ENCODE measurements at regions not wholly inside any gene's neighbourhood (a gene's known extent, or its start where the extent isn't known, plus 50 kb on each side); places are given as distances from the start of the nearest gene placed in this dataset.

- Histone ChIP-seq H3K4me3 (no peak overlapping the region), H3K9me3 (replicated peaks in 1 of 3) (no peaks in the 10 kb centered on the region), H3K27ac (no peak overlapping the region), H3K36me3 (replicated peaks in 1 of 2) (no peaks in the 10 kb centered on the region), H3K4me1 (replicated peaks in 1 of 2) (no peaks in the 10 kb centered on the region), H3K27me3 (no peaks in the 10 kb centered on the region)
- no peak for TF ChIP-seq CTCF (IDR thresholded peaks at IDR 0.05)
- no peak for TF ChIP-seq POLR2A (IDR thresholded peaks at IDR 0.05)
- intact Hi-C loops (cut with DNase I): no loop called here
- 64 to 77% (median 72%) methylated on average over 1 of the region's 1 CpG for WGBS, 4 donors
- DNase-seq: no peak
These were observed 157.6 kb downstream of the DIRAS2 start for GRCh38 chr9:90485028-90485427.

GRCh38 chr9:90489066-90489465 lies 153.6 kb downstream of the DIRAS2 start:
- no peaks in the 10 kb centered on the region for H3K4me1 ChIP-seq (replicated peaks in 1 of 2)
- intact Hi-C loops (cut with DNase I): no loop called here
- no peaks in the 10 kb centered on the region for H3K27me3 ChIP-seq
- TF ChIP-seq POLR2A (IDR thresholded peaks at IDR 0.05) (no peak), CTCF (IDR thresholded peaks at IDR 0.05) (no peak)
- H3K9me3 ChIP-seq (replicated peaks in 1 of 3): no peaks in the 10 kb centered on the region
- no peak for DNase-seq
- H3K4me3 ChIP-seq: no peak overlapping the region
- no peaks in the 10 kb centered on the region for H3K36me3 ChIP-seq (replicated peaks in 1 of 2)
- 76 to 89% (median 82%) methylated on average over 4 of the region's 4 CpGs for WGBS, 4 donors
- H3K27ac ChIP-seq: no peak overlapping the region

- H3K4me1 ChIP-seq (replicated peaks in 1 of 2): no peaks in the 10 kb centered on the region
- 67 to 93% (median 87%) methylated on average over 2 of the region's 2 CpGs for WGBS, 4 donors
- TF ChIP-seq POLR2A (IDR thresholded peaks at IDR 0.05) (no peak), CTCF (IDR thresholded peaks at IDR 0.05) (no peak)
- DNase-seq: no peak
- no peaks in the 10 kb centered on the region for H3K9me3 ChIP-seq (replicated peaks in 1 of 3)
- H3K4me3 ChIP-seq: no peak overlapping the region
- intact Hi-C loops (cut with DNase I): no loop called here
- H3K36me3 ChIP-seq (replicated peaks in 1 of 2): no peaks in the 10 kb centered on the region
- H3K27ac ChIP-seq: no peak overlapping the region
- H3K27me3 ChIP-seq: no peaks in the 10 kb centered on the region
These were observed 142.9 kb downstream of the DIRAS2 start for GRCh38 chr9:90499761-90500160.

- DNase-seq: no peak
- no peak overlapping the region for H3K27ac ChIP-seq
- no peaks in the 10 kb centered on the region for H3K9me3 ChIP-seq (replicated peaks in 1 of 3)
- intact Hi-C loops (cut with DNase I): no loop called here
- H3K36me3 ChIP-seq (replicated peaks in 1 of 2): no peaks in the 10 kb centered on the region
- no peaks in the 10 kb centered on the region for H3K27me3 ChIP-seq
- no peak for TF ChIP-seq CTCF (IDR thresholded peaks at IDR 0.05)
- no peak for TF ChIP-seq POLR2A (IDR thresholded peaks at IDR 0.05)
- H3K4me3 ChIP-seq: no peak overlapping the region
- H3K4me1 ChIP-seq (replicated peaks in 1 of 2): no peaks in the 10 kb centered on the region
- 76 to 82% (median 80%) methylated on average over 4 of the region's 4 CpGs for WGBS, 4 donors
These were observed 140.5 kb downstream of the DIRAS2 start for GRCh38 chr9:90502134-90502533.
